HFF-Myc (cell line): ENCODE measurements at regions not wholly inside any gene's neighbourhood (a gene's known extent, or its start where the extent isn't known, plus 50 kb on each side); places are given as distances from the start of the nearest gene placed in this dataset.

Experiments used
- DNase-seq: peaks from one replicate; pipeline ENCODE4 v3.0.0-alpha.2; 2011; ENCODE audit warnings: low read depth; ENCODE audit errors: extremely low read depth
- H3K4me3 ChIP-seq: replicated peaks from 2 replicates; pipeline ENCODE4 v1.5.1; 2011; ENCODE audit warnings: low read depth, mild to moderate bottlenecking, control low read depth, low read length
- CTCF ChIP-seq: IDR thresholded peaks from 2 replicates; pipeline ENCODE4 v1.5.1; 2012; ENCODE audit warnings: mild to moderate bottlenecking, low read depth, low read length, control low read depth; ENCODE audit errors: missing control alignments

- DNase-seq: no peak
- TF ChIP-seq CTCF: no peak
- H3K4me3 ChIP-seq: no peak overlapping the region
These were observed 1052.7 kb upstream of the ARRDC3 start for GRCh38 chr5:92435781-92436180.

GRCh38 chr5:92429646-92430045 is 1046.5 kb upstream of the ARRDC3 start:
- no peak for DNase-seq
- H3K4me3 ChIP-seq: no peak overlapping the region
- no peak for TF ChIP-seq CTCF

GRCh38 chr5:92428415-92428814 is 1045.3 kb upstream of the ARRDC3 start:
- no peak for TF ChIP-seq CTCF
- H3K4me3 ChIP-seq: no peak overlapping the region
- no peak for DNase-seq

- H3K4me3 ChIP-seq: no peak overlapping the region
- no peak for DNase-seq
- TF ChIP-seq CTCF: no peak
These were observed 1041.8 kb upstream of the ARRDC3 start for GRCh38 chr5:92424785-92425426.

DNA sequence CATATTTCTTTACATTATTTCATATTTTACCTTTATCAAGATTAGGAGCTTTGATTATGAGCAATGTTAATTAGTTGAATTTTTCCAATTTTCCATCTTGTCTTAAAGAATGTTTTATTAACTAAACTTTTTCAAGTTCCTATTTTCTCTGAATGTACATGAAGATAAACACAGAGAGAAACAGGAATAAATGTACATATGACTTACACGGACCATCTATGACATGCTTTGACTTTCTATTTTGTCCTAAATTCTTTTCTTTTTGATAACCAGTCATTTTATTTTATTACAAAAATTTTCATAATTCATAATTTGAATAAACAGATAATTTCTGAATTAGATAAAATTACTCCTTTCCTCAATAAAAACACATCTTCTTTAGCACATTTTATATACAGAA is 1038.8 kb upstream of the ARRDC3 start:
- no peak overlapping the region for H3K4me3 ChIP-seq
- DNase-seq: peak; percentile 30
- no peak for TF ChIP-seq CTCF

- no peak for DNase-seq
- no peak for TF ChIP-seq CTCF
- no peak overlapping the region for H3K4me3 ChIP-seq
These were observed 1038.1 kb upstream of the ARRDC3 start for GRCh38 chr5:92421196-92421595.

DNA sequence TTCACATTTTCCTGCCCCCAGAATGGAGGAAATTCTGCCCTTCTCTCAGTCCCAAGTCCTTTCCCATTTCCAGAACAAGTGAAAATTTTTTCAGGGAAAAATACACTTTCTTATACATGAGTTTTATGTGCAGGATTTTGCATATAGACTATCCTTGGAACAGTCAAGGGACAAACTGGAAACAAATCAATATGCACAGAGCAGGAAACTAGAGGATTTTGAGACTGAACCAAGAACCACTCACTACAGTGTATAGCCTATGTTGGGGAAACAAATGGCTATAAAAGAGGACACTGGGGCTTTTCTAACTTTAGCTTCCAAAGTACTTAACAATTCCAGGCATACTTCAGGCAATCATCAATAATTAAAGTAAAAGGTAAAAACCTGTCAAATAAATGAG is 1036.1 kb upstream of the ARRDC3 start:
- no peak overlapping the region for H3K4me3 ChIP-seq
- no peak for DNase-seq

More for the DNA sequence above, 1036.1 kb upstream of the ARRDC3 start:
- no peak for TF ChIP-seq CTCF
